A673 (cell line): ENCODE measurements at regions not wholly inside any gene's neighbourhood (a gene's known extent, or its start where the extent isn't known, plus 50 kb on each side); places are given as distances from the start of the nearest gene placed in this dataset.

Source experiments
- CTCF ChIP-seq: fragments of 300-800, 200-600 bp; sonication (generic); conservative IDR thresholded peaks from 2 replicates; pipeline ENCODE4 v1.5.1; 2017; ENCODE audit warnings: low read depth, mild to moderate bottlenecking, antibody characterized with exemption, low read length, moderate library complexity, mixed read lengths
- EZH2 ChIP-seq: fragments of 200-600 bp; sonication (generic); IDR thresholded peaks from 2 replicates; pipeline ENCODE4 v1.6.1; 2017; ENCODE audit warnings: borderline replicate concordance, low read depth, mild to moderate bottlenecking, mixed read lengths, antibody characterized with exemption, low read length; ENCODE audit not compliant: poor library complexity, severe bottlenecking

- TF ChIP-seq CTCF (no peak), EZH2 (no peak)
These were observed 89.5 kb downstream of the SUCNR1 start for GRCh38 chr3:151962912-151963311.
